ENCODE measurements at regions not wholly inside any gene's neighbourhood (a gene's known extent, or its start where the extent isn't known, plus 50 kb on each side); places are given as distances from the start of the nearest gene placed in this dataset.
A peak's percentile ranks its signal among the peaks of the same experiment; 100 is the strongest.

DNA sequence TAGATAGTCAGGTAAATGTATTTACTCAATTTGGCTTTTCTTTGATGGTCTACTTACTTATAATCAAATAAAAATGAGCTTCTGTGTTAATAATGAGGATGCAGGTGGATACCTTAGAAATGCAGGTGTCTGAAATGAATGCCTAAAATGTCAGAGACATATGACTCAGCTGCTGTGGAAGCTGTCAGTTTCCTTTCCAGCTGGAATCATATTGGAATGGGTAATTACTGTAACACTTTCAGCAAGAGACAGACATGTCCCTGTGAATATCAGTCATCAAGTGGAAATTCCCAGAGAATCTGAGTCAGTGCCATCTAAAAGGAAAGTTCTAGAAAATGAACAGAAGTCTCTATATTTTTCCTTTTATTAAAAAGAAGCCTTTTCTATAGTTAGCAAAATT is 783.0 kb upstream of the AADAT start:
- no peak for DNase-seq
- no peaks in the 10 kb centered on the region for H3K9me3 ChIP-seq (ENCODE audit: control insufficient read depth, low read depth, low read length)
- no peak overlapping the region for H3K4me3 ChIP-seq (ENCODE audit: low read length)
- H3K27me3 ChIP-seq (ENCODE audit: control insufficient read depth, insufficient read depth, low read length), result no peaks in the 10 kb centered on the region
- no peaks in the 10 kb centered on the region for H3K4me1 ChIP-seq (ENCODE audit: control insufficient read depth, insufficient read depth, low read length)
- no peaks in the 10 kb centered on the region for H3K36me3 ChIP-seq (ENCODE audit: control insufficient read depth, insufficient read depth, low read length)
- H3K27ac ChIP-seq (ENCODE audit: low read length), result no peak overlapping the region

- DNase-seq, result no peak
- no CpG with 5 or more reads among the region's 1 CpG for WGBS (ENCODE audit: insufficient coverage, low lambda C conversion rate)
- no peak overlapping the region for H3K27ac ChIP-seq (ENCODE audit: low read length)
- no peak overlapping the region for H3K4me3 ChIP-seq (ENCODE audit: low read length)
- H3K36me3 ChIP-seq (ENCODE audit: control insufficient read depth, insufficient read depth, low read length), result no peaks in the 10 kb centered on the region
- no peaks in the 10 kb centered on the region for H3K27me3 ChIP-seq (ENCODE audit: control insufficient read depth, insufficient read depth, low read length)
- H3K9me3 ChIP-seq (ENCODE audit: control insufficient read depth, low read depth, low read length), result no peaks in the 10 kb centered on the region
- H3K4me1 ChIP-seq (ENCODE audit: control insufficient read depth, insufficient read depth, low read length), result no peaks in the 10 kb centered on the region
Measured at GRCh38 chr4:170868170-170868569, 778.4 kb upstream of the AADAT start.

- Histone ChIP-seq H3K4me3 (ENCODE audit: low read length) (no peak overlapping the region), H3K36me3 (ENCODE audit: control insufficient read depth, insufficient read depth, low read length) (no peaks in the 10 kb centered on the region), H3K27me3 (ENCODE audit: control insufficient read depth, insufficient read depth, low read length) (no peaks in the 10 kb centered on the region), H3K4me1 (ENCODE audit: control insufficient read depth, insufficient read depth, low read length) (no peaks in the 10 kb centered on the region), H3K9me3 (ENCODE audit: control insufficient read depth, low read depth, low read length) (no peaks in the 10 kb centered on the region), H3K27ac (ENCODE audit: low read length) (no peak overlapping the region)
- DNase-seq, result no peak
- 80% methylated on average over 1 of the region's 1 CpG for WGBS (ENCODE audit: insufficient coverage, low lambda C conversion rate)
Measured at GRCh38 chr4:170854097-170854496, 764.3 kb upstream of the AADAT start.

- Histone ChIP-seq H3K27me3 (ENCODE audit: control insufficient read depth, insufficient read depth, low read length) (no peaks in the 10 kb centered on the region), H3K9me3 (ENCODE audit: control insufficient read depth, low read depth, low read length) (no peaks in the 10 kb centered on the region), H3K4me3 (ENCODE audit: low read length) (no peak overlapping the region), H3K36me3 (ENCODE audit: control insufficient read depth, insufficient read depth, low read length) (no peaks in the 10 kb centered on the region), H3K27ac (ENCODE audit: low read length) (no peak overlapping the region), H3K4me1 (ENCODE audit: control insufficient read depth, insufficient read depth, low read length) (no peaks in the 10 kb centered on the region)
- peak; percentile 16 to 18 for DNase-seq
- 20% methylated on average over 1 of the region's 8 CpGs for WGBS (ENCODE audit: insufficient coverage, low lambda C conversion rate)
Measured at GRCh38 chr4:170853422-170854021, 763.8 kb upstream of the AADAT start.

DNA sequence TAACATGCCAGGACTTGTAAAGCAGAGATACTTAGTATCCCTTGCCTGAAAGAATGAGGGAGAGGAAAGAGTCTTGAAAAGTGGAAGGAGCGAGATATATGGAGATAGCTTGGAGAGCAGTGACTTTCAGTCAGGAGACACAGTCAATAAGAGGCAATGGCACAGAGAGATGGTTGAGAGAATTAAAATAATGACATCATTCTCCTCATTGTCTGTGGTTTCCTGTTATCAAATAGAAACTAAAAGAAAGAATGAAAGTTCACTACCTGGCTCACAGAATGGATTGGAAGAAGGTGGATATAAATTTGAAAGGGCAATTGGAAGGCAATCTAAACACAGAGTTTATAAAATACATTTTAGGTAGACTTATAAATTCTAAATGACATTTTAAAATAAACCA is 760.2 kb upstream of the AADAT start:
- no peaks in the 10 kb centered on the region for H3K9me3 ChIP-seq (ENCODE audit: control insufficient read depth, low read depth, low read length)
- H3K27me3 ChIP-seq (ENCODE audit: control insufficient read depth, insufficient read depth, low read length), result no peaks in the 10 kb centered on the region
- no peak overlapping the region for H3K27ac ChIP-seq (ENCODE audit: low read length)
- 100% methylated on average over 1 of the region's 1 CpG for WGBS (ENCODE audit: insufficient coverage, low lambda C conversion rate)
- no peaks in the 10 kb centered on the region for H3K36me3 ChIP-seq (ENCODE audit: control insufficient read depth, insufficient read depth, low read length)
- H3K4me1 ChIP-seq (ENCODE audit: control insufficient read depth, insufficient read depth, low read length), result no peaks in the 10 kb centered on the region
- H3K4me3 ChIP-seq (ENCODE audit: low read length), result no peak overlapping the region
- no peak for DNase-seq

DNA sequence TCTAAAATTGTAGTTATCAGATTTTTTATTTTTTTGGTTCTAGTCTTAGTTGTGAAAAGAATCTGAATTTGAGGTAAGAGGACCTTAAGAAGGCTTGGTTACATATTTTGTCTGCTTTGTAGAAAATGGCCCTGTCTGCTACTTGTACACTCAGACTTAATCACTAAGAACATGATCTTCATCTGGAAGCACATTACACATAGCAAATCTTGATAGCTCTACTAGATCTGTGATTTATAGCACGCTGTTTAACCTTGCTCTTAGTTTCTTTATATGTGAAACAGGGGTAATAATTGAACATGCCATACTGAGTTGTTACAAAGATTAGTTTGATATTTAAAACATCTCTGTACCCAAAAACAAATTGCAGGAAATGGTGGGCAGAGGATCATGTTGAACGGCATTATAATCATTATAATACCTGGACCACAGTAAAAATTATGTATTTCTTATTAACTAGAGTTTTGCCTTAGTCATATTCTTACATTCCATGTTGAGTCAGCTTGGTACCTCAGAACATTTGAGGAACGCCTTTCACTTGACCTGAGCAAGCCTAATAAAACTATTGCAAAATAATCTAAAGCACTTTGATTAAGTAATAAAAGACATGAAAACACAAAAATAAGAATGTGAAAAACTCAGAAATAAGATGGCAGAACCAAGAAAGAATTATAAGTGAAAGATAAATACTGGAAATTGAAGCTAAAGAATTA is 738.0 kb upstream of the AADAT start:
- Histone ChIP-seq H3K4me3 (ENCODE audit: low read length) (no peak overlapping the region), H3K9me3 (ENCODE audit: control insufficient read depth, low read depth, low read length) (no peaks in the 10 kb centered on the region), H3K27me3 (ENCODE audit: control insufficient read depth, insufficient read depth, low read length) (no peaks in the 10 kb centered on the region), H3K4me1 (ENCODE audit: control insufficient read depth, insufficient read depth, low read length) (no peaks in the 10 kb centered on the region), H3K36me3 (ENCODE audit: control insufficient read depth, insufficient read depth, low read length) (no peaks in the 10 kb centered on the region), H3K27ac (ENCODE audit: low read length) (no peak overlapping the region)
- 87% methylated on average over 3 of the region's 3 CpGs for WGBS (ENCODE audit: insufficient coverage, low lambda C conversion rate)
- DNase-seq, result no peak

GRCh38 chr4:170818786-170819185 is 729.0 kb upstream of the AADAT start:
- no peak overlapping the region for H3K4me3 ChIP-seq (ENCODE audit: low read length)
- no peaks in the 10 kb centered on the region for H3K9me3 ChIP-seq (ENCODE audit: control insufficient read depth, low read depth, low read length)
- DNase-seq, result no peak
- no peaks in the 10 kb centered on the region for H3K4me1 ChIP-seq (ENCODE audit: control insufficient read depth, insufficient read depth, low read length)
- no peaks in the 10 kb centered on the region for H3K27me3 ChIP-seq (ENCODE audit: control insufficient read depth, insufficient read depth, low read length)
- H3K36me3 ChIP-seq (ENCODE audit: control insufficient read depth, insufficient read depth, low read length), result no peaks in the 10 kb centered on the region
- WGBS (ENCODE audit: insufficient coverage, low lambda C conversion rate), result 80% methylated on average over 1 of the region's 2 CpGs
- no peak overlapping the region for H3K27ac ChIP-seq (ENCODE audit: low read length)

DNA sequence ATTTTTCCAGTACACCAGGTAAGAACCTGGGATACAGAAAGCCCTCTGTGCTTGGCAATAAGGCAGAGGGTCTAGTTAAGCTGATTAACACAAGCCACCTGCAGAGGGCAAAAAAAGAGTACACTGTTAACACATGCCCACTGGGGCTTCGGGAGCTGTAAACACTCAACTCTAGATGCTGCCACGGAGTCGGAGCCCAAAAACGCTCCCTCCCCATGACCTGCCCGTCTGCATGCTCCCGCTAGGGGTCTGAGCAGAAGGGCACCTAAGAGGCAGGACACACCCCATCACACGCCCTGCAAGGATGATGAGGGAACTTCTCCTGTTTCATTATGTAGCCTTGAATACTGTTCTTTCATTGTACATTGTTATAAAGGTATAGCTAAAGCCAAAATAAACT is 715.6 kb upstream of the AADAT start:
- Histone ChIP-seq H3K27ac (ENCODE audit: low read length) (no peak overlapping the region), H3K4me3 (ENCODE audit: low read length) (no peak overlapping the region), H3K36me3 (ENCODE audit: control insufficient read depth, insufficient read depth, low read length) (no peaks in the 10 kb centered on the region), H3K9me3 (ENCODE audit: control insufficient read depth, low read depth, low read length) (no peaks in the 10 kb centered on the region), H3K27me3 (ENCODE audit: control insufficient read depth, insufficient read depth, low read length) (no peaks in the 10 kb centered on the region), H3K4me1 (ENCODE audit: control insufficient read depth, insufficient read depth, low read length) (no peaks in the 10 kb centered on the region)
- DNase-seq, result no peak
- no CpG with 5 or more reads among the region's 7 CpGs for WGBS (ENCODE audit: insufficient coverage, low lambda C conversion rate)

GRCh38 chr4:170804930-170805329 is 715.2 kb upstream of the AADAT start:
- no peaks in the 10 kb centered on the region for H3K27me3 ChIP-seq (ENCODE audit: control insufficient read depth, insufficient read depth, low read length)
- no peaks in the 10 kb centered on the region for H3K36me3 ChIP-seq (ENCODE audit: control insufficient read depth, insufficient read depth, low read length)
- no peak for DNase-seq
- no peak overlapping the region for H3K27ac ChIP-seq (ENCODE audit: low read length)
- no peak overlapping the region for H3K4me3 ChIP-seq (ENCODE audit: low read length)
- H3K4me1 ChIP-seq (ENCODE audit: control insufficient read depth, insufficient read depth, low read length), result no peaks in the 10 kb centered on the region
- no CpG with 5 or more reads among the region's 11 CpGs for WGBS (ENCODE audit: insufficient coverage, low lambda C conversion rate)
- no peaks in the 10 kb centered on the region for H3K9me3 ChIP-seq (ENCODE audit: control insufficient read depth, low read depth, low read length)

DNA sequence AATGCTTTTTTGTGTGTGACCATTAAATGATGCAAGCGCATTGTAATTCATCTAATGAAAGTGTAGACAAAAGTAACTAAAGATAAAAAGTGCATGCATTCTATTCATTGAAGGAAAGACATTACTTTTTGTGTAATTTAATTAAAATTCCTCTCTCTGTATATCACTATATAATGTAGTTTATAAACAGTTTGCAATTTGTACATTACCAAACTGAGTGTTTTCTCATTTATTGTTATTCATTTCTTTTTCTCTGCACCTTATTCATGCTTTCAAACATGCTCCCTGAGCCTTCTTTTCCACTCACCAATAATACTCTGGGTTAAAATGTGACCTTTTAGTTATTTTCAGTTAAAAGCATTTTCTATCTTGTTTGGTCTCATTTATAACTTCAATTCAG is 713.7 kb upstream of the AADAT start:
- H3K36me3 ChIP-seq (ENCODE audit: control insufficient read depth, insufficient read depth, low read length), result no peaks in the 10 kb centered on the region
- H3K27me3 ChIP-seq (ENCODE audit: control insufficient read depth, insufficient read depth, low read length), result no peaks in the 10 kb centered on the region
- no peak overlapping the region for H3K27ac ChIP-seq (ENCODE audit: low read length)
- no peak overlapping the region for H3K4me3 ChIP-seq (ENCODE audit: low read length)
- 100% methylated on average over 1 of the region's 1 CpG for WGBS (ENCODE audit: insufficient coverage, low lambda C conversion rate)
- H3K4me1 ChIP-seq (ENCODE audit: control insufficient read depth, insufficient read depth, low read length), result no peaks in the 10 kb centered on the region
- DNase-seq, result no peak
- no peaks in the 10 kb centered on the region for H3K9me3 ChIP-seq (ENCODE audit: control insufficient read depth, low read depth, low read length)

GRCh38 chr4:170801771-170802170 is 712.0 kb upstream of the AADAT start:
- Histone ChIP-seq H3K9me3 (ENCODE audit: control insufficient read depth, low read depth, low read length) (no peaks in the 10 kb centered on the region), H3K36me3 (ENCODE audit: control insufficient read depth, insufficient read depth, low read length) (no peaks in the 10 kb centered on the region), H3K4me1 (ENCODE audit: control insufficient read depth, insufficient read depth, low read length) (no peaks in the 10 kb centered on the region), H3K27me3 (ENCODE audit: control insufficient read depth, insufficient read depth, low read length) (no peaks in the 10 kb centered on the region), H3K4me3 (ENCODE audit: low read length) (no peak overlapping the region), H3K27ac (ENCODE audit: low read length) (no peak overlapping the region)
- WGBS (ENCODE audit: insufficient coverage, low lambda C conversion rate), result 100% methylated on average over 2 of the region's 3 CpGs
- no peak for DNase-seq
